GM23338 (cell line): ENCODE measurements at regions not wholly inside any gene's neighbourhood (a gene's known extent, or its start where the extent isn't known, plus 50 kb on each side); places are given as distances from the start of the nearest gene placed in this dataset.

Source experiments
- ATAC-seq: fragments of 200-7000 bp; cut with Tn5 transposase; 3 replicates; pipeline ENCODE4 v1.9.1; 2020
- DNase-seq: peaks from one replicate; pipeline ENCODE4 v3.0.0-alpha.2; 2015; ENCODE audit warnings: low spot score
- H2AFZ ChIP-seq: fragments of 200-600 bp; sonication (generic); 2 replicates; pipeline ENCODE4 v1.8.0; 2016; ENCODE audit warnings: antibody characterized with exemption, mild to moderate bottlenecking, moderate library complexity
- H3F3A ChIP-seq: fragments of 200-600 bp; sonication (generic); replicated peaks from 2 replicates; pipeline ENCODE4 v1.8.0; 2017; ENCODE audit warnings: antibody characterized with exemption, mixed run types, low read depth
- H3K27ac ChIP-seq: fragments of 200-600 bp; sonication (generic); 2 replicates; pipeline ENCODE4 v1.6.1; 2016; ENCODE audit warnings: low read depth
- H3K27me3 ChIP-seq: fragments of 200-600 bp; sonication (generic); 2 replicates; pipeline ENCODE4 v1.8.0; 2016; ENCODE audit warnings: mild to moderate bottlenecking, mixed run types, moderate library complexity; ENCODE audit not compliant: insufficient read depth
- H3K36me3 ChIP-seq: fragments of 200-600 bp; sonication (generic); 2 replicates; pipeline ENCODE4 v1.8.0; 2016; ENCODE audit warnings: mild to moderate bottlenecking; ENCODE audit not compliant: insufficient read depth
- H3K4me1 ChIP-seq: fragments of 200-600 bp; sonication (generic); 2 replicates; pipeline ENCODE4 v1.8.0; 2016; ENCODE audit warnings: mild to moderate bottlenecking, moderate library complexity; ENCODE audit not compliant: insufficient read depth
- H3K4me2 ChIP-seq: fragments of 200-600 bp; sonication (generic); 2 replicates; pipeline ENCODE4 v1.7.1; 2017; ENCODE audit warnings: mixed run types
- H3K4me3 ChIP-seq: fragments of 200-600 bp; sonication (generic); 2 replicates; pipeline ENCODE4 v1.6.1; 2016; ENCODE audit warnings: mixed run types
- H3K79me2 ChIP-seq: fragments of 200-600 bp; sonication (generic); replicated peaks from 2 replicates; pipeline ENCODE4 v1.8.0; 2017; ENCODE audit warnings: mild to moderate bottlenecking; ENCODE audit not compliant: insufficient read depth
- H3K9me2 ChIP-seq: fragments of 200-600 bp; sonication (generic); 2 replicates; pipeline ENCODE4 v1.8.0; 2017; ENCODE audit not compliant: insufficient read depth
- H4K20me1 ChIP-seq: fragments of 200-600 bp; sonication (generic); replicated peaks from 2 replicates; pipeline ENCODE4 v1.8.0; 2017; ENCODE audit warnings: mild to moderate bottlenecking; ENCODE audit not compliant: insufficient read depth
- H3K27ac Mint-ChIP-seq: 2 replicates; pipeline ENCODE4 v1.8.0; 2020; ENCODE audit warnings: inconsistent platforms, mild to moderate bottlenecking, moderate library complexity, mixed read lengths
- H3K27me3 Mint-ChIP-seq: 3 replicates; pipeline ENCODE4 v1.8.0; 2022; ENCODE audit warnings: low read depth, mild to moderate bottlenecking, moderate library complexity, mixed read lengths, inconsistent platforms; ENCODE audit not compliant: insufficient read depth, poor library complexity
- H3K36me3 Mint-ChIP-seq: 3 replicates; pipeline ENCODE4 v1.8.0; 2021; ENCODE audit warnings: low read depth, mild to moderate bottlenecking, inconsistent platforms, moderate library complexity, mixed read lengths
- H3K4me1 Mint-ChIP-seq: 3 replicates; pipeline ENCODE4 v1.8.0; 2020; ENCODE audit warnings: mild to moderate bottlenecking, inconsistent platforms, mixed read lengths
- H3K4me3 Mint-ChIP-seq: 3 replicates; pipeline ENCODE4 v1.8.0; 2021; ENCODE audit warnings: moderate library complexity, mild to moderate bottlenecking, inconsistent platforms, mixed read lengths
- H3K9me3 Mint-ChIP-seq: 3 replicates; pipeline ENCODE4 v1.8.0; 2020; ENCODE audit warnings: moderate library complexity, mild to moderate bottlenecking, inconsistent platforms, mixed read lengths
- EZH2phosphoT487 ChIP-seq: fragments of 200-600 bp; sonication (generic); IDR thresholded peaks from one replicate; pipeline ENCODE4 v1.8.1; 2018; ENCODE audit warnings: antibody characterized with exemption; ENCODE audit not compliant: unreplicated experiment
- POLR2AphosphoS5 ChIP-seq: IDR thresholded peaks from 2 replicates; pipeline ENCODE4 v1.6.1; 2016; ENCODE audit warnings: antibody characterized with exemption, low read depth
- ZNF114 ChIP-seq: fragments of 250-450 bp; sonication (Bioruptor Pico); IDR thresholded peaks from 2 replicates; pipeline ENCODE4 v1.5.0; 2020; ENCODE audit warnings: mild to moderate bottlenecking, moderate library complexity
- ZNF331 ChIP-seq: fragments of 250-450 bp; sonication (Bioruptor Pico); IDR thresholded peaks from 2 replicates; pipeline ENCODE4 v1.5.0; 2020; ENCODE audit warnings: low read depth, mild to moderate bottlenecking, moderate library complexity
- TF ChIP-seq, protein P1 (sequence below): fragments of 250-450 bp; sonication (Bioruptor Pico); IDR thresholded peaks from 2 replicates; pipeline ENCODE4 v1.5.0; 2020; ENCODE audit warnings: mild to moderate bottlenecking, moderate library complexity
- TF ChIP-seq, protein P2 (sequence below), 2 experiments: fragments of 200-600 bp in 1 of 2; sonication (generic) in 1 of 2; conservative IDR thresholded peaks; 2 replicates each; pipeline versions ENCODE4 v1.5.1 to v1.6.1; 2016 to 2017; ENCODE audit warnings: antibody characterized with exemption in 2 of 2, low read depth in 2 of 2, mild to moderate bottlenecking in 2 of 2, moderate library complexity in 1 of 2
- TF ChIP-seq, protein P3 (sequence below): IDR thresholded peaks from 2 replicates; pipeline ENCODE4 v1.6.1; 2016; ENCODE audit warnings: antibody characterized with exemption

DNA sequence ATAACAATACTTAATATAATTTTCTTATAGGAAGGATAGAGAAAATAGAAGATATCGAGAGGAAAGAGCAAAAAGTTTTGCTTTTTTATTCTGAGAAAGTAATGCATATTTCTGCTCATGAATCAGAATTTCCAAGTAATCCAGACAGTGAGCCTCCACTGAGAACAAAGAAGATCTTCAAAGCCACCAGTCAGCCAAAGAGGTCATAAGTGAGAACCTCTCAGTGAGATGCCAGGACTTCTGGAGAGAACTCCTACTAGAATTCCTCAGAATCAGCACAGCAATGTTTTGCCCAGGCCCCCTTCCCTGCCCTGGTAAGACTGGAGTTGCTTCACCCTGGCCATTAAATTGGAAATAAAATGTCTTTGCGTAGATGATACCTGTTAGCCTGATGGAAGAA lies 254.4 kb upstream of the FAT4 start (continued):
- TF ChIP-seq, protein P1, sequence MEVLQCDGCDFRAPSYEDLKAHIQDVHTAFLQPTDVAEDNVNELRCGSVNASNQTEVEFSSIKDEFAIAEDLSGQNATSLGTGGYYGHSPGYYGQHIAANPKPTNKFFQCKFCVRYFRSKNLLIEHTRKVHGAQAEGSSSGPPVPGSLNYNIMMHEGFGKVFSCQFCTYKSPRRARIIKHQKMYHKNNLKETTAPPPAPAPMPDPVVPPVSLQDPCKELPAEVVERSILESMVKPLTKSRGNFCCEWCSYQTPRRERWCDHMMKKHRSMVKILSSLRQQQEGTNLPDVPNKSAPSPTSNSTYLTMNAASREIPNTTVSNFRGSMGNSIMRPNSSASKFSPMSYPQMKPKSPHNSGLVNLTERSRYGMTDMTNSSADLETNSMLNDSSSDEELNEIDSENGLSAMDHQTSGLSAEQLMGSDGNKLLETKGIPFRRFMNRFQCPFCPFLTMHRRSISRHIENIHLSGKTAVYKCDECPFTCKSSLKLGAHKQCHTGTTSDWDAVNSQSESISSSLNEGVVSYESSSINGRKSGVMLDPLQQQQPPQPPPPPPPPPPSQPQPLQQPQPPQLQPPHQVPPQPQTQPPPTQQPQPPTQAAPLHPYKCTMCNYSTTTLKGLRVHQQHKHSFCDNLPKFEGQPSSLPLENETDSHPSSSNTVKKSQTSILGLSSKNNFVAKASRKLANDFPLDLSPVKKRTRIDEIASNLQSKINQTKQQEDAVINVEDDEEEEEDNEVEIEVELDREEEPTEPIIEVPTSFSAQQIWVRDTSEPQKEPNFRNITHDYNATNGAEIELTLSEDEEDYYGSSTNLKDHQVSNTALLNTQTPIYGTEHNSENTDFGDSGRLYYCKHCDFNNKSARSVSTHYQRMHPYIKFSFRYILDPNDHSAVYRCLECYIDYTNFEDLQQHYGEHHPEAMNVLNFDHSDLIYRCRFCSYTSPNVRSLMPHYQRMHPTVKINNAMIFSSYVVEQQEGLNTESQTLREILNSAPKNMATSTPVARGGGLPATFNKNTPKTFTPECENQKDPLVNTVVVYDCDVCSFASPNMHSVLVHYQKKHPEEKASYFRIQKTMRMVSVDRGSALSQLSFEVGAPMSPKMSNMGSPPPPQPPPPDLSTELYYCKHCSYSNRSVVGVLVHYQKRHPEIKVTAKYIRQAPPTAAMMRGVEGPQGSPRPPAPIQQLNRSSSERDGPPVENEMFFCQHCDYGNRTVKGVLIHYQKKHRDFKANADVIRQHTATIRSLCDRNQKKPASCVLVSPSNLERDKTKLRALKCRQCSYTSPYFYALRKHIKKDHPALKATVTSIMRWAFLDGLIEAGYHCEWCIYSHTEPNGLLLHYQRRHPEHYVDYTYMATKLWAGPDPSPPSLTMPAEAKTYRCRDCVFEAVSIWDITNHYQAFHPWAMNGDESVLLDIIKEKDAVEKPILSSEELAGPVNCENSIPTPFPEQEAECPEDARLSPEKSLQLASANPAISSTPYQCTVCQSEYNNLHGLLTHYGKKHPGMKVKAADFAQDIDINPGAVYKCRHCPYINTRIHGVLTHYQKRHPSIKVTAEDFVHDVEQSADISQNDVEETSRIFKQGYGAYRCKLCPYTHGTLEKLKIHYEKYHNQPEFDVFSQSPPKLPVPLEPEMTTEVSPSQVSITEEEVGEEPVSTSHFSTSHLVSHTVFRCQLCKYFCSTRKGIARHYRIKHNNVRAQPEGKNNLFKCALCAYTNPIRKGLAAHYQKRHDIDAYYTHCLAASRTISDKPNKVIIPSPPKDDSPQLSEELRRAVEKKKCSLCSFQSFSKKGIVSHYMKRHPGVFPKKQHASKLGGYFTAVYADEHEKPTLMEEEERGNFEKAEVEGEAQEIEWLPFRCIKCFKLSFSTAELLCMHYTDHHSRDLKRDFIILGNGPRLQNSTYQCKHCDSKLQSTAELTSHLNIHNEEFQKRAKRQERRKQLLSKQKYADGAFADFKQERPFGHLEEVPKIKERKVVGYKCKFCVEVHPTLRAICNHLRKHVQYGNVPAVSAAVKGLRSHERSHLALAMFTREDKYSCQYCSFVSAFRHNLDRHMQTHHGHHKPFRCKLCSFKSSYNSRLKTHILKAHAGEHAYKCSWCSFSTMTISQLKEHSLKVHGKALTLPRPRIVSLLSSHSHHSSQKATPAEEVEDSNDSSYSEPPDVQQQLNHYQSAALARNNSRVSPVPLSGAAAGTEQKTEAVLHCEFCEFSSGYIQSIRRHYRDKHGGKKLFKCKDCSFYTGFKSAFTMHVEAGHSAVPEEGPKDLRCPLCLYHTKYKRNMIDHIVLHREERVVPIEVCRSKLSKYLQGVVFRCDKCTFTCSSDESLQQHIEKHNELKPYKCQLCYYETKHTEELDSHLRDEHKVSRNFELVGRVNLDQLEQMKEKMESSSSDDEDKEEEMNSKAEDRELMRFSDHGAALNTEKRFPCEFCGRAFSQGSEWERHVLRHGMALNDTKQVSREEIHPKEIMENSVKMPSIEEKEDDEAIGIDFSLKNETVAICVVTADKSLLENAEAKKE (CRISPR knock-in tag): no peak
- TF ChIP-seq, protein P2, sequence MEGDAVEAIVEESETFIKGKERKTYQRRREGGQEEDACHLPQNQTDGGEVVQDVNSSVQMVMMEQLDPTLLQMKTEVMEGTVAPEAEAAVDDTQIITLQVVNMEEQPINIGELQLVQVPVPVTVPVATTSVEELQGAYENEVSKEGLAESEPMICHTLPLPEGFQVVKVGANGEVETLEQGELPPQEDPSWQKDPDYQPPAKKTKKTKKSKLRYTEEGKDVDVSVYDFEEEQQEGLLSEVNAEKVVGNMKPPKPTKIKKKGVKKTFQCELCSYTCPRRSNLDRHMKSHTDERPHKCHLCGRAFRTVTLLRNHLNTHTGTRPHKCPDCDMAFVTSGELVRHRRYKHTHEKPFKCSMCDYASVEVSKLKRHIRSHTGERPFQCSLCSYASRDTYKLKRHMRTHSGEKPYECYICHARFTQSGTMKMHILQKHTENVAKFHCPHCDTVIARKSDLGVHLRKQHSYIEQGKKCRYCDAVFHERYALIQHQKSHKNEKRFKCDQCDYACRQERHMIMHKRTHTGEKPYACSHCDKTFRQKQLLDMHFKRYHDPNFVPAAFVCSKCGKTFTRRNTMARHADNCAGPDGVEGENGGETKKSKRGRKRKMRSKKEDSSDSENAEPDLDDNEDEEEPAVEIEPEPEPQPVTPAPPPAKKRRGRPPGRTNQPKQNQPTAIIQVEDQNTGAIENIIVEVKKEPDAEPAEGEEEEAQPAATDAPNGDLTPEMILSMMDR (conservative IDR thresholded peaks at IDR 0.05; ENCODE audit: low read depth in 2 of 2): no peak

DNA sequence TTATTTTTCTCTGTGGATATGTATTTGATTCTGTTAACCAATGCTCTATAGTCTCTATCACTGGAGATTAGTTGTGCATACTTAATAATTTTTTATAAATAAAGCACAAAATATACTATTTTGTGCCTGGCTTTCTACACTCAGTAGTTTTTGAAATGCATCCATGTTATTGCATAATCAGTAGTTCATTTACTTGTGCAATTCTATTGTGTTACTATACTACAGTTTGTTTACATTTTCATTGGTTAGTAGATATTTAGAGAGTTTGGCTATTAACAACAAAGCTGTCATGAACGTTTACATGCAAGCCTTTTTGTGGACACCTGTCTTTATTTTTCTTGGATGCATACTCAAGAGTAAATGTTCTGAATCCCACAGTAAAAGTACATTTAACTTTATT lies 265.0 kb upstream of the FAT4 start:
- H2AFZ ChIP-seq: no peak overlapping the region
- Mint-ChIP-seq H3K9me3 (no peaks in the 10 kb centered on the region), H3K4me1 (no peaks in the 10 kb centered on the region), H3K27me3 (peaks cover 1% of the 10 kb centered on the region), H3K27ac (no peak overlapping the region), H3K4me3 (no peak overlapping the region), H3K36me3 (no peaks in the 10 kb centered on the region)
- no peaks in the 10 kb centered on the region; the same call in 1 of the 2 replicates for H3K4me1 ChIP-seq
- H4K20me1 ChIP-seq: no peaks in the 10 kb centered on the region
- H3K27me3 ChIP-seq: no peaks in the 10 kb centered on the region
- no peak overlapping the region for H3K4me2 ChIP-seq
- H3F3A ChIP-seq: no peaks in the 10 kb centered on the region
- ATAC-seq (no peak), DNase-seq (no peak)
- H3K4me3 ChIP-seq: no peak overlapping the region
- no peaks in the 10 kb centered on the region for H3K36me3 ChIP-seq
- H3K27ac ChIP-seq: no peak overlapping the region
- no peaks in the 10 kb centered on the region for H3K79me2 ChIP-seq
- no peaks in the 10 kb centered on the region for H3K9me2 ChIP-seq
- TF ChIP-seq EZH2phosphoT487 (no peak), POLR2AphosphoS5 (no peak), ZNF331 (no peak), ZNF114 (no peak)
- TF ChIP-seq, protein P1 (CRISPR knock-in tag): no peak
- TF ChIP-seq, protein P3, sequence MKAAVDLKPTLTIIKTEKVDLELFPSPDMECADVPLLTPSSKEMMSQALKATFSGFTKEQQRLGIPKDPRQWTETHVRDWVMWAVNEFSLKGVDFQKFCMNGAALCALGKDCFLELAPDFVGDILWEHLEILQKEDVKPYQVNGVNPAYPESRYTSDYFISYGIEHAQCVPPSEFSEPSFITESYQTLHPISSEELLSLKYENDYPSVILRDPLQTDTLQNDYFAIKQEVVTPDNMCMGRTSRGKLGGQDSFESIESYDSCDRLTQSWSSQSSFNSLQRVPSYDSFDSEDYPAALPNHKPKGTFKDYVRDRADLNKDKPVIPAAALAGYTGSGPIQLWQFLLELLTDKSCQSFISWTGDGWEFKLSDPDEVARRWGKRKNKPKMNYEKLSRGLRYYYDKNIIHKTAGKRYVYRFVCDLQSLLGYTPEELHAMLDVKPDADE: no peak
